B cell (primary cell): ENCODE measurements at regions not wholly inside any gene's neighbourhood (a gene's known extent, or its start where the extent isn't known, plus 50 kb on each side); places are given as distances from the start of the nearest gene placed in this dataset.

Experiments used
- ATAC-seq: fragments of 200-7000 bp; cut with Tn5 transposase; one replicate; pipeline ENCODE4 v1.10.0; 2021; ENCODE audit warnings: low read depth, mild to moderate bottlenecking, moderate number of reproducible peaks, moderate library complexity
- CTCF ChIA-PET: fragments of 350-600 bp; sonication (Branson Sonifier 250); formaldehyde crosslinking; loops from one replicate; lab custom pipeline; 2021; ENCODE audit warnings: antibody characterized with exemption, inconsistent platforms; lab: Charles Lee
- POLR2A ChIA-PET: fragments of 350-600 bp; sonication (Branson Sonifier 250); formaldehyde crosslinking; loops from one replicate; lab custom pipeline; 2021; ENCODE audit warnings: antibody characterized with exemption; lab: Charles Lee
- DNase-seq: peaks from one replicate; pipeline ENCODE4 v3.0.0; 2013
- H2AFZ ChIP-seq: 2 replicates; pipeline ENCODE4 v1.6.1; 2012; ENCODE audit warnings: mild to moderate bottlenecking, low read depth, low read length; ENCODE audit not compliant: insufficient read depth, poor library complexity, severe bottlenecking
- H3K27ac ChIP-seq, 2 donors: 1 replicate in 1 of 2; 2 replicates in 1 of 2; pipeline ENCODE4 v1.5.1; 2012 to 2013; ENCODE audit warnings: low read length in 2 of 2, mild to moderate bottlenecking in 2 of 2, moderate library complexity in 1 of 2
- H3K27me3 ChIP-seq, 4 experiments: fragments of 200-600 bp in 1 of 4; sonication (generic) in 1 of 4; replicated peaks in 1 of 4; 1 replicate in 2 of 4; 2 replicates in 2 of 4; pipeline versions ENCODE4 v1.6.1 to v1.7.0; 2013 to 2016; ENCODE audit warnings: low read length in 3 of 4, mild to moderate bottlenecking in 2 of 4, mixed read lengths in 1 of 4, moderate library complexity in 1 of 4; ENCODE audit not compliant: insufficient read depth in 4 of 4, control insufficient read depth in 3 of 4; ENCODE audit errors: control extremely low read depth in 1 of 4
- H3K36me3 ChIP-seq, 2 experiments: replicated peaks in 1 of 2; 1 replicate in 1 of 2; 2 replicates in 1 of 2; pipeline versions ENCODE4 v1.6.1 to v1.7.1; 2013; ENCODE audit warnings: low read length in 1 of 2; ENCODE audit not compliant: insufficient read depth in 2 of 2, control insufficient read depth in 1 of 2; ENCODE audit errors: control extremely low read depth in 1 of 2, extremely low read depth in 1 of 2
- H3K4me1 ChIP-seq, 2 donors: fragments of 200-600 bp in 1 of 2; sonication (generic) in 1 of 2; 1 replicate in 1 of 2; 2 replicates in 1 of 2; pipeline versions ENCODE4 v1.5.1 to v1.6.1; 2013 to 2017; ENCODE audit warnings: low read length in 2 of 2; ENCODE audit not compliant: control insufficient read depth in 2 of 2, insufficient read depth in 2 of 2
- H3K4me2 ChIP-seq: replicated peaks from 2 replicates; pipeline ENCODE3; 2012; ENCODE audit warnings: mild to moderate bottlenecking, low read depth, low read length; ENCODE audit not compliant: poor library complexity, severe bottlenecking
- H3K4me3 ChIP-seq, 5 experiments: fragments of 200-600 bp in 1 of 5; sonication (generic) in 1 of 5; 1 replicate in 3 of 5; 2 replicates in 2 of 5; pipeline versions ENCODE4 v1.5.1 to v1.7.0; 2011 to 2016; ENCODE audit warnings: low read length in 4 of 5, mild to moderate bottlenecking in 4 of 5, low read depth in 2 of 5, control low read depth in 1 of 5, moderate library complexity in 1 of 5; ENCODE audit not compliant: insufficient read depth in 1 of 5; ENCODE audit errors: control extremely low read depth in 1 of 5, extremely low read depth in 1 of 5
- H3K79me2 ChIP-seq: fragments of 200-600 bp; sonication (generic); one replicate; pipeline ENCODE4 v1.6.0; 2016; ENCODE audit warnings: low read length; ENCODE audit not compliant: control insufficient read depth, insufficient read depth
- H3K9ac ChIP-seq: fragments of 200-600 bp; sonication (generic); 2 replicates; pipeline ENCODE4 v1.6.1; 2017; ENCODE audit warnings: mild to moderate bottlenecking, low read length, moderate library complexity
- H3K9me3 ChIP-seq, 3 donors: one replicate each; pipeline versions ENCODE4 v1.6.1 to v1.7.1; 2013; ENCODE audit warnings: low read length in 2 of 3; ENCODE audit not compliant: control insufficient read depth in 2 of 3, insufficient read depth in 1 of 3; ENCODE audit errors: control extremely low read depth in 1 of 3
- H4K20me1 ChIP-seq: 2 replicates; pipeline ENCODE4 v1.6.0; 2012; ENCODE audit warnings: mild to moderate bottlenecking, low read length; ENCODE audit not compliant: insufficient read depth, control insufficient read depth, poor library complexity, severe bottlenecking
- H3K27ac Mint-ChIP-seq: one replicate; pipeline ENCODE4 v1.8.0; 2021; ENCODE audit warnings: mixed read lengths
- H3K27me3 Mint-ChIP-seq: one replicate; pipeline ENCODE4 v1.8.0; 2021; ENCODE audit warnings: mixed read lengths
- H3K4me1 Mint-ChIP-seq: one replicate; pipeline ENCODE4 v1.8.0; 2021; ENCODE audit warnings: mixed read lengths
- H3K4me3 Mint-ChIP-seq: one replicate; pipeline ENCODE4 v1.8.0; 2021; ENCODE audit warnings: mixed read lengths
- H3K9me3 Mint-ChIP-seq: one replicate; pipeline ENCODE4 v1.8.0; 2022; ENCODE audit warnings: mixed read lengths; ENCODE audit not compliant: insufficient read depth
- EZH2 ChIP-seq: IDR thresholded peaks from 2 replicates; pipeline ENCODE4 v1.6.1; 2012; ENCODE audit warnings: borderline replicate concordance, low read depth, mild to moderate bottlenecking, moderate library complexity, low read length; ENCODE audit not compliant: insufficient read depth, poor library complexity, severe bottlenecking
- WGBS: methylation state at CpG from one replicate; pipeline ENCODE4 v1.1.5; 2013; ENCODE audit warnings: missing lambda C conversion rate; ENCODE audit not compliant: insufficient coverage; 5-methylcytosine and 5-hydroxymethylcytosine counted together
- intact Hi-C: fragments of 100-400 bp; cut with micrococcal nuclease; formaldehyde crosslinking; loops from one replicate; pipeline ENCODE4 v1.10.0; 2022
- TF ChIP-seq, protein P1 (sequence below): fragments of 200-600 bp; IDR thresholded peaks from one replicate; pipeline ENCODE4 v1.8.0; 2022; ENCODE audit warnings: antibody characterized with exemption, mild to moderate bottlenecking

DNA sequence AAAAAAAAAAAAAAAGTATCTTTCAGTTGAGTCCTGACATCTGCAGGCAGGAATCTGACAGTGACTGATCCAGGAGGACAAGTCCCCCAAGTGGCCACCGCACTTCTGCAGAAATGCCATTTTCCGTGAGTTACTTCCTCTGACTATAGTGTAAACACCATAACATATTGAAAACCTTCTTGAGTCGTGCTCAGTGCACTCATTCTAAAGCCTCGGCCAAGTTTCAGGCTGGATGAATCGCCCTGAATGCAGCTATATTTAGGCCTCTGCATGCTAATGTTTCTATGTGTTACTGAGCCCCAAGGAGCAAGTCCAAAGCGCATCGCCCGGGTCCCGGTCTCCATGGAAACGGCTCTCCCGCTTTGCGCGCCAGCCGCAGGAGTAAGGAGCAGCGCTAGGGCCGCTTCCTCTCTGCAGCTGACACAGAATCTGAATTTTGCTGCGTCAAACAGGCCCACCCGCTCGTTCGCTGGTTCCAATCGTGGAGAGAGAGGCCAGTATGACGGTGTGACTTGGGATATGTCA lies 335.4 kb downstream of the MSX2 start:
- ATAC-seq: no peak
- Histone ChIP-seq H4K20me1 (no peaks in the 10 kb centered on the region), H3K9ac (no peak overlapping the region), H2AFZ (peak overlapping the region; percentile 33), H3K27ac (no peak overlapping the region), H3K4me1 (no peaks in the 10 kb centered on the region), H3K4me2 (peak overlapping the region; percentile 12), H3K27me3 (no peaks in the 10 kb centered on the region), H3K36me3 (no peaks in the 10 kb centered on the region), H3K4me3 (no peak overlapping the region), H3K9me3 (no peaks in the 10 kb centered on the region), H3K79me2 (no peaks in the 10 kb centered on the region)
- DNase-seq: no peak
- TF ChIP-seq, protein P1, sequence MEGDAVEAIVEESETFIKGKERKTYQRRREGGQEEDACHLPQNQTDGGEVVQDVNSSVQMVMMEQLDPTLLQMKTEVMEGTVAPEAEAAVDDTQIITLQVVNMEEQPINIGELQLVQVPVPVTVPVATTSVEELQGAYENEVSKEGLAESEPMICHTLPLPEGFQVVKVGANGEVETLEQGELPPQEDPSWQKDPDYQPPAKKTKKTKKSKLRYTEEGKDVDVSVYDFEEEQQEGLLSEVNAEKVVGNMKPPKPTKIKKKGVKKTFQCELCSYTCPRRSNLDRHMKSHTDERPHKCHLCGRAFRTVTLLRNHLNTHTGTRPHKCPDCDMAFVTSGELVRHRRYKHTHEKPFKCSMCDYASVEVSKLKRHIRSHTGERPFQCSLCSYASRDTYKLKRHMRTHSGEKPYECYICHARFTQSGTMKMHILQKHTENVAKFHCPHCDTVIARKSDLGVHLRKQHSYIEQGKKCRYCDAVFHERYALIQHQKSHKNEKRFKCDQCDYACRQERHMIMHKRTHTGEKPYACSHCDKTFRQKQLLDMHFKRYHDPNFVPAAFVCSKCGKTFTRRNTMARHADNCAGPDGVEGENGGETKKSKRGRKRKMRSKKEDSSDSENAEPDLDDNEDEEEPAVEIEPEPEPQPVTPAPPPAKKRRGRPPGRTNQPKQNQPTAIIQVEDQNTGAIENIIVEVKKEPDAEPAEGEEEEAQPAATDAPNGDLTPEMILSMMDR: no peak
- no peak for TF ChIP-seq EZH2
- intact Hi-C loops: no loop called here
- peaks cover 4% of the 10 kb centered on the region for H3K4me1 Mint-ChIP-seq
- H3K9me3 Mint-ChIP-seq: no peaks in the 10 kb centered on the region
- CTCF ChIA-PET: no interaction called here
- H3K27ac Mint-ChIP-seq: no peak overlapping the region
- WGBS: 3% methylated on average over 15 of the region's 22 CpGs
- peaks cover 11% of the 10 kb centered on the region for H3K27me3 Mint-ChIP-seq
- POLR2A ChIA-PET: no interaction called here
- no peak overlapping the region for H3K4me3 Mint-ChIP-seq

DNA sequence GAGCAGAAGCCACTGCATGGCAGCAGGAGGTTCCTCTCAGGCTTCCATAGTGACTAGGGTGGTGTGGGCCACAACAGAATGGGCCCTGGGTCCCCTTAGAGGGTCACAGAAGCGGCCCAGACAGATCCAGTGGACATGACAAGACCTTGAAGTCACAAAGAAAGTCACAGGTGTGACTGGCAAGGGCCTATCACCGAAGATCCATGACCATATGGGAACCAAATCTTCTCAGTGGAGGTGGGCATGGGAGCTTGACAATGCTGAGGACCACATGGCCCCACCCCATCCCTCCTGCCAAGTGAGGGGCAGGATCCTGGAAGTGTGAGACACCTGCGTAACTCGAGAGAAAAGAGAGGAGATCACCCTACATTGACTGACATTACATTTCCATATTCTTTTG lies 332.4 kb downstream of the MSX2 start:
- 42% methylated on average over 2 of the region's 4 CpGs for WGBS

More for the DNA sequence above, 332.4 kb downstream of the MSX2 start:
- Histone ChIP-seq H2AFZ (no peak overlapping the region), H3K4me1 (no peaks in the 10 kb centered on the region), H3K9me3 (no peaks in the 10 kb centered on the region), H4K20me1 (no peaks in the 10 kb centered on the region), H3K4me2 (no peak overlapping the region), H3K4me3 (no peak overlapping the region), H3K27ac (no peak overlapping the region), H3K9ac (no peak overlapping the region), H3K79me2 (no peaks in the 10 kb centered on the region), H3K27me3 (no peaks in the 10 kb centered on the region), H3K36me3 (no peaks in the 10 kb centered on the region)
- ChIA-PET CTCF (no interaction called here), POLR2A (no interaction called here)
- Mint-ChIP-seq H3K27ac (no peak overlapping the region), H3K4me1 (peaks cover 4% of the 10 kb centered on the region), H3K9me3 (no peaks in the 10 kb centered on the region), H3K27me3 (peaks cover 11% of the 10 kb centered on the region), H3K4me3 (no peak overlapping the region)
- DNase-seq (no peak), ATAC-seq (no peak)
- TF ChIP-seq, protein P1: no peak
- TF ChIP-seq EZH2: no peak
- intact Hi-C loops: no loop called here
